H9 (cell line): ENCODE measurements at regions not wholly inside any gene's neighbourhood (a gene's known extent, or its start where the extent isn't known, plus 50 kb on each side); places are given as distances from the start of the nearest gene placed in this dataset.

Experiments
- DNase-seq: peaks from one replicate; pipeline ENCODE4 v3.0.0-alpha.2; 2017
- H2AFZ ChIP-seq: one replicate; pipeline ENCODE4 v1.6.1; 2013; ENCODE audit warnings: mild to moderate bottlenecking, low read length, control low read depth, moderate library complexity
- H2AK5ac ChIP-seq: 2 replicates; pipeline ENCODE4 v1.6.1; 2013; ENCODE audit warnings: low read length, control low read depth, mixed read lengths; ENCODE audit not compliant: insufficient read length
- H2BK120ac ChIP-seq: one replicate; pipeline ENCODE4 v1.6.1; 2013; ENCODE audit warnings: low read depth, mild to moderate bottlenecking, low read length, control low read depth, inconsistent platforms; ENCODE audit not compliant: poor library complexity, severe bottlenecking
- H2BK12ac ChIP-seq: 2 replicates; pipeline ENCODE4 v1.6.1; 2013; ENCODE audit warnings: low read length, control low read depth, mixed read lengths, low read depth; ENCODE audit not compliant: insufficient read length
- H2BK15ac ChIP-seq: 2 replicates; pipeline ENCODE4 v1.6.1; 2013; ENCODE audit warnings: low read depth, low read length, control low read depth
- H2BK20ac ChIP-seq: one replicate; pipeline ENCODE4 v1.6.1; 2013; ENCODE audit warnings: low read depth, mild to moderate bottlenecking, low read length, control low read depth, inconsistent platforms; ENCODE audit not compliant: poor library complexity, severe bottlenecking
- H2BK5ac ChIP-seq: 2 replicates; pipeline ENCODE4 v1.6.1; 2013; ENCODE audit warnings: low read length, control low read depth, mixed read lengths; ENCODE audit not compliant: insufficient read length
- H3K14ac ChIP-seq: 2 replicates; pipeline ENCODE4 v1.6.1; 2013; ENCODE audit warnings: low read length, control low read depth; ENCODE audit not compliant: insufficient read depth
- H3K18ac ChIP-seq: 2 replicates; pipeline ENCODE4 v1.6.1; 2013; ENCODE audit warnings: low read depth, mild to moderate bottlenecking, mixed read lengths, low read length, control low read depth; ENCODE audit not compliant: insufficient read length
- H3K23ac ChIP-seq: 2 replicates; pipeline ENCODE4 v1.6.1; 2013; ENCODE audit warnings: low read length, control low read depth, mixed read lengths, low read depth; ENCODE audit not compliant: insufficient read length
- H3K23me2 ChIP-seq: 2 replicates; pipeline ENCODE4 v1.6.1; 2013; ENCODE audit warnings: low read depth, mild to moderate bottlenecking, mixed read lengths, low read length, control low read depth; ENCODE audit not compliant: insufficient read length, poor library complexity, severe bottlenecking
- H3K27ac ChIP-seq: 2 replicates; pipeline ENCODE4 v1.5.1; 2013; ENCODE audit warnings: low read length, control low read depth, mixed read lengths, low read depth; ENCODE audit not compliant: insufficient read length
- H3K27me3 ChIP-seq: 2 replicates; pipeline ENCODE4 v1.6.1; 2013; ENCODE audit warnings: low read length, control low read depth, inconsistent platforms; ENCODE audit not compliant: insufficient read depth
- H3K4ac ChIP-seq: 2 replicates; pipeline ENCODE4 v1.6.1; 2013; ENCODE audit warnings: low read depth, mild to moderate bottlenecking, control low read depth, inconsistent platforms, low read length, moderate library complexity
- H3K4me1 ChIP-seq: 2 replicates; pipeline ENCODE4 v1.6.1; 2013; ENCODE audit warnings: low read length, control low read depth, inconsistent platforms; ENCODE audit not compliant: insufficient read depth
- H3K4me2 ChIP-seq: 2 replicates; pipeline ENCODE4 v1.6.1; 2013; ENCODE audit warnings: low read length, control low read depth, mixed read lengths; ENCODE audit not compliant: insufficient read length, insufficient read depth
- H3K56ac ChIP-seq: 2 replicates; pipeline ENCODE4 v1.6.1; 2013; ENCODE audit warnings: low read depth, mild to moderate bottlenecking, mixed read lengths, low read length, control low read depth; ENCODE audit not compliant: insufficient read length
- H3K79me1 ChIP-seq: 2 replicates; pipeline ENCODE4 v1.6.1; 2013; ENCODE audit warnings: low read depth, mild to moderate bottlenecking, moderate library complexity, low read length, control low read depth, inconsistent platforms; ENCODE audit not compliant: insufficient read depth, poor library complexity, severe bottlenecking
- H3K79me2 ChIP-seq: 2 replicates; pipeline ENCODE4 v1.6.1; 2013; ENCODE audit warnings: low read length, control low read depth, inconsistent platforms; ENCODE audit not compliant: insufficient read depth
- H3K9ac ChIP-seq: 2 replicates; pipeline ENCODE4 v1.6.1; 2013; ENCODE audit warnings: low read length, control low read depth, mixed read lengths; ENCODE audit not compliant: insufficient read length; ENCODE audit errors: extremely low read depth
- H3K9me3 ChIP-seq: one replicate; pipeline ENCODE4 v1.6.1; 2013; ENCODE audit warnings: low read depth, low read length, inconsistent platforms; ENCODE audit not compliant: control insufficient read depth
- H3T11ph ChIP-seq: one replicate; pipeline ENCODE4 v1.6.1; 2013; ENCODE audit warnings: mild to moderate bottlenecking, low read length, control low read depth, inconsistent platforms
- H4K20me1 ChIP-seq: one replicate; pipeline ENCODE4 v1.6.1; 2013; ENCODE audit not compliant: control insufficient read depth, insufficient read length, insufficient read depth
- H4K5ac ChIP-seq: 2 replicates; pipeline ENCODE4 v1.6.1; 2013; ENCODE audit warnings: low read depth, mild to moderate bottlenecking, mixed read lengths, low read length, control low read depth; ENCODE audit not compliant: insufficient read length
- H4K8ac ChIP-seq: replicated peaks from 2 replicates; pipeline ENCODE4 v1.6.1; 2013; ENCODE audit warnings: low read length, control low read depth, mixed read lengths, low read depth; ENCODE audit not compliant: insufficient read length
- H4K91ac ChIP-seq: 2 replicates; pipeline ENCODE4 v1.6.1; 2013; ENCODE audit warnings: low read depth, mild to moderate bottlenecking, moderate library complexity, mixed read lengths, low read length, control low read depth; ENCODE audit not compliant: insufficient read length
- H3K27ac Mint-ChIP-seq, 3 experiments: 2 replicates in 2 of 3; 3 replicates in 1 of 3; pipeline ENCODE4 v1.8.0; 2020 to 2021; ENCODE audit warnings: mixed read lengths in 3 of 3, mild to moderate bottlenecking in 1 of 3, moderate library complexity in 1 of 3
- H3K27me3 Mint-ChIP-seq: 2 replicates; pipeline ENCODE4 v1.8.0; 2021; ENCODE audit warnings: low read depth, mild to moderate bottlenecking, moderate library complexity, mixed read lengths
- H3K36me3 Mint-ChIP-seq, 3 experiments: 2 replicates in 2 of 3; 3 replicates in 1 of 3; pipeline ENCODE4 v1.8.0; 2020 to 2021; ENCODE audit warnings: low read depth in 3 of 3, mixed read lengths in 3 of 3; ENCODE audit not compliant: insufficient read depth in 1 of 3
- H3K4me1 Mint-ChIP-seq, 2 experiments: 2 replicates each; pipeline ENCODE4 v1.8.0; 2020; ENCODE audit warnings: mixed read lengths in 2 of 2
- H3K4me3 Mint-ChIP-seq, 2 experiments: 2 replicates in 1 of 2; 3 replicates in 1 of 2; pipeline ENCODE4 v1.8.0; 2020 to 2021; ENCODE audit warnings: mild to moderate bottlenecking in 2 of 2, mixed read lengths in 2 of 2, moderate library complexity in 1 of 2
- H3K9me3 Mint-ChIP-seq, 2 experiments: 2 replicates in 1 of 2; 3 replicates in 1 of 2; pipeline ENCODE4 v1.8.0; 2020; ENCODE audit warnings: mild to moderate bottlenecking in 2 of 2, mixed read lengths in 2 of 2, moderate library complexity in 1 of 2
- CTCF ChIP-seq: fragments of 200-600 bp; sonication (generic); conservative IDR thresholded peaks from 3 replicates; pipeline ENCODE4 v1.8.0; 2021; ENCODE audit warnings: antibody characterized with exemption, mild to moderate bottlenecking
- WGBS: extraction: QIAGEN DNeasy Blood & Tissue Kit; methylation state at CpG from one replicate; pipeline ENCODE4 v1.1.7; 2013; ENCODE audit warnings: missing lambda C conversion rate, low lambda C conversion rate, mixed read lengths; ENCODE audit not compliant: insufficient read length; ENCODE audit errors: extremely low coverage; 5-methylcytosine and 5-hydroxymethylcytosine counted together

GRCh38 chr2:56107502-56108220, 76.1 kb upstream of the CCDC85A start:
- H3K4me3 Mint-ChIP-seq: no peak overlapping the region
- no peak overlapping the region for H2BK5ac ChIP-seq
- H3K27ac ChIP-seq: no peak overlapping the region
- no peak overlapping the region for H2BK120ac ChIP-seq
- no peaks in the 10 kb centered on the region for H3K27me3 ChIP-seq
- no peak overlapping the region for H3T11ph ChIP-seq
- H4K91ac ChIP-seq: no peak overlapping the region
- H3K9me3 ChIP-seq: no peaks in the 10 kb centered on the region
- no peaks in the 10 kb centered on the region for H3K4me1 ChIP-seq
- H3K79me1 ChIP-seq: no peaks in the 10 kb centered on the region
- H3K9ac ChIP-seq: no peak overlapping the region
- no peak overlapping the region for H3K4me2 ChIP-seq
- H3K14ac ChIP-seq: no peak overlapping the region
- no peaks in the 10 kb centered on the region for H4K20me1 ChIP-seq
- no peak overlapping the region for H3K23ac ChIP-seq
- no CpG with 5 or more reads among the region's 3 CpGs for WGBS
- no peak overlapping the region for H2AK5ac ChIP-seq
- H3K79me2 ChIP-seq: no peaks in the 10 kb centered on the region
- no peak overlapping the region for H3K18ac ChIP-seq
- no peak overlapping the region for H4K5ac ChIP-seq
- no peak overlapping the region for H2BK15ac ChIP-seq
- peak overlapping the region in 1 of 3 experiments; percentile 2; a peak in 1 of 7 replicates for H3K27ac Mint-ChIP-seq
- no peaks in the 10 kb centered on the region for H3K36me3 Mint-ChIP-seq
- H2AFZ ChIP-seq: no peak overlapping the region
- no peak overlapping the region for H4K8ac ChIP-seq
- H3K56ac ChIP-seq: no peak overlapping the region
- H2BK20ac ChIP-seq: no peak overlapping the region
- H3K4me1 Mint-ChIP-seq: peaks cover 3 to 13% of the 10 kb centered on the region in 2 experiments; a peak in 3 of 4 replicates
- no peaks in the 10 kb centered on the region; a peak in 1 of 5 replicates for H3K9me3 Mint-ChIP-seq
- DNase-seq: no peak
- H3K4ac ChIP-seq: no peak overlapping the region
- TF ChIP-seq CTCF: no peak
- no peaks in the 10 kb centered on the region for H3K23me2 ChIP-seq
- no peak overlapping the region for H2BK12ac ChIP-seq
- H3K27me3 Mint-ChIP-seq: peaks cover 1% of the 10 kb centered on the region
